Heart left ventricle (tissue), 13 donors: ENCODE measurements at regions not wholly inside any gene's neighbourhood (a gene's known extent, or its start where the extent isn't known, plus 50 kb on each side); places are given as distances from the start of the nearest gene placed in this dataset.

Experiments used
- CTCF ChIP-seq, 12 donors: fragments of 200-600 bp; sonication (generic) in 4 of 12; IDR thresholded peaks; one replicate each; pipeline versions ENCODE4 v1.5.0 to v1.8.0; 2018 to 2022; ENCODE audit warnings: antibody characterized with exemption in 12 of 12, mild to moderate bottlenecking in 5 of 12
- POLR2A ChIP-seq, 2 donors: fragments of 450-650 bp; IDR thresholded peaks; one replicate each; pipeline ENCODE4 v1.6.1; 2017; ENCODE audit warnings: antibody characterized with exemption in 2 of 2, mild to moderate bottlenecking in 2 of 2, moderate library complexity in 2 of 2
- donor health status: ischemic (EF 13 %, LVEDD 7.1; RV severe dilation, severe dysfunction).
- donor health status: DM: no; HTN: yes; CAD: no.
- donor health status: DM: no; HTN: no; CAD: no.
- donor health status: ischemic (EF 25% LVEDD 6.9; RV normal size, moderate dysfunction).
- donor health status: ischemic (EF 25% LVEDD 5.7; RV mildly dilated, moderate dysfunction).
- donor health status: ischemic (EF 35%, LVEDD 5.7; RV mildly dilated, moderate dysfunction).
- donor health status: nonischemic (EF 11% LVEDD 7.7; RV severe dilation, severe dysfunction).
- donor health status: DM: yes; HTN: yes; CAD: no.
- donor health status: PGD.
- donor health status: ischemic (EF 29% LVEDD 5.4; RV normal size, mild dysfunction).
- donor health status: nonischemic (EF 23%, LVEDD 6.1; RV moderate dilation, normal function).

GRCh38 chr10:106498675-106499074 lies 665.8 kb downstream of the SORCS1 start:
- TF ChIP-seq CTCF (IDR thresholded peaks at IDR 0.05) (no peak), POLR2A (IDR thresholded peaks at IDR 0.05) (no peak)
